ENCODE measurements at regions not wholly inside any gene's neighbourhood (a gene's known extent, or its start where the extent isn't known, plus 50 kb on each side); places are given as distances from the start of the nearest gene placed in this dataset.

GRCh38 chr6:56716229-56716628 lies 73.5 kb upstream of the DST start:
- intact Hi-C loops (cut with DNase I, micrococcal nuclease) = no loop called here
- no peaks in the 10 kb centered on the region for H3K36me3 ChIP-seq (ENCODE audit: insufficient read depth, low read length)
- ChIA-PET POLR2A (no interaction called here), CTCF (interaction anchor here (1.4 kb wide), 1 partner anchor 10 kb away, joined by 3 read pairs; no protein-coding TSS in a partner anchor)
- H3K9me3 ChIP-seq (ENCODE audit: control insufficient read depth in 1 of 2, insufficient read depth in 1 of 2, low read length in 2 of 2) = no peaks in the 10 kb centered on the region
- Mint-ChIP-seq H3K4me3 (no peak overlapping the region), H3K36me3 (ENCODE audit: low read depth) (no peaks in the 10 kb centered on the region), H3K9me3 (no peaks in the 10 kb centered on the region), H3K4me1 (ENCODE audit: low read depth) (no peaks in the 10 kb centered on the region), H3K27me3 (no peaks in the 10 kb centered on the region), H3K27ac (no peak overlapping the region)
- no peaks in the 10 kb centered on the region for H3K27me3 ChIP-seq (ENCODE audit: control insufficient read depth in 1 of 2, insufficient read depth in 2 of 2, low read length in 2 of 2)
- H3K4me3 ChIP-seq (ENCODE audit: low read length) = no peak overlapping the region
- H3K27ac ChIP-seq (ENCODE audit: low read depth in 1 of 2, low read length in 2 of 2) = no peak overlapping the region
- H3K4me1 ChIP-seq (ENCODE audit: insufficient read depth, low read length) = no peaks in the 10 kb centered on the region
- DNase-seq (no peak), ATAC-seq (ENCODE audit: poor library complexity) (no peak)
- no peak for TF ChIP-seq CTCF (IDR thresholded peaks at IDR 0.05)

GRCh38 chr6:56715741-56716140 lies 73.1 kb upstream of the DST start:
- Histone ChIP-seq H3K4me1 (ENCODE audit: insufficient read depth, low read length) (no peaks in the 10 kb centered on the region), H3K36me3 (ENCODE audit: insufficient read depth, low read length) (no peaks in the 10 kb centered on the region), H3K9me3 (ENCODE audit: control insufficient read depth in 1 of 2, insufficient read depth in 1 of 2, low read length in 2 of 2) (no peaks in the 10 kb centered on the region), H3K27ac (ENCODE audit: low read depth in 1 of 2, low read length in 2 of 2) (no peak overlapping the region), H3K27me3 (ENCODE audit: control insufficient read depth in 1 of 2, insufficient read depth in 2 of 2, low read length in 2 of 2) (no peaks in the 10 kb centered on the region), H3K4me3 (ENCODE audit: low read length) (no peak overlapping the region)
- DNase-seq = no peak
- Mint-ChIP-seq H3K36me3 (ENCODE audit: low read depth) (no peaks in the 10 kb centered on the region), H3K4me3 (no peak overlapping the region), H3K27me3 (no peaks in the 10 kb centered on the region), H3K9me3 (no peaks in the 10 kb centered on the region), H3K4me1 (ENCODE audit: low read depth) (no peaks in the 10 kb centered on the region), H3K27ac (no peak overlapping the region)
- intact Hi-C loops (cut with DNase I, micrococcal nuclease) = no loop called here
- TF ChIP-seq CTCF (IDR thresholded peaks at IDR 0.05) = no peak
- ATAC-seq (ENCODE audit: poor library complexity) = no peak
- ChIA-PET POLR2A (no interaction called here), CTCF (no interaction called here)

- Mint-ChIP-seq H3K4me3 (no peak overlapping the region), H3K4me1 (ENCODE audit: low read depth) (no peaks in the 10 kb centered on the region), H3K9me3 (no peaks in the 10 kb centered on the region), H3K27ac (no peak overlapping the region), H3K27me3 (no peaks in the 10 kb centered on the region), H3K36me3 (ENCODE audit: low read depth) (no peaks in the 10 kb centered on the region)
- Histone ChIP-seq H3K27me3 (ENCODE audit: control insufficient read depth in 1 of 2, insufficient read depth in 2 of 2, low read length in 2 of 2) (no peaks in the 10 kb centered on the region), H3K4me3 (ENCODE audit: low read length) (no peak overlapping the region), H3K4me1 (ENCODE audit: insufficient read depth, low read length) (no peaks in the 10 kb centered on the region), H3K9me3 (ENCODE audit: control insufficient read depth in 1 of 2, insufficient read depth in 1 of 2, low read length in 2 of 2) (no peaks in the 10 kb centered on the region), H3K27ac (ENCODE audit: low read depth in 1 of 2, low read length in 2 of 2) (no peak overlapping the region), H3K36me3 (ENCODE audit: insufficient read depth, low read length) (no peaks in the 10 kb centered on the region)
- ChIA-PET CTCF (no interaction called here), POLR2A (no interaction called here)
- intact Hi-C loops (cut with DNase I, micrococcal nuclease) = no loop called here
- no peak for DNase-seq
- no peak for TF ChIP-seq CTCF (IDR thresholded peaks at IDR 0.05)
- no peak for ATAC-seq (ENCODE audit: poor library complexity)
Measured at GRCh38 chr6:56714982-56715456, 72.3 kb upstream of the DST start.
